HCT116 (cell line): ENCODE measurements at regions not wholly inside any gene's neighbourhood (a gene's known extent, or its start where the extent isn't known, plus 50 kb on each side); places are given as distances from the start of the nearest gene placed in this dataset.

Source experiments
- ATAC-seq: fragments of 200-7000 bp; cut with Tn5 transposase; 2 replicates; pipeline ENCODE4 v1.9.1; 2020; ENCODE audit warnings: mild to moderate bottlenecking, moderate library complexity
- BruUV-seq: library from RNA; stranded (reverse); fragments of 400-500 nt; replicated peaks from 2 replicates; lab custom pipeline; 2021; lab: Mats Ljungman, UMichigan
- CTCF ChIA-PET: fragments of 300-600 bp; sonication (Branson Sonifier 250); formaldehyde crosslinking; loops from one replicate; lab custom pipeline; 2021; ENCODE audit warnings: antibody characterized with exemption; lab: Charles Lee
- POLR2A ChIA-PET: fragments of 300-600, 350-600 bp; sonication (Branson Sonifier 250); formaldehyde crosslinking; loops from one replicate; lab custom pipeline; 2021; ENCODE audit warnings: antibody characterized with exemption; lab: Charles Lee
- RAD21 ChIA-PET, 2 experiments: fragments of 300-600 bp; sonication (Branson Sonifier 250); formaldehyde crosslinking; loops; one replicate each; lab custom pipeline; 2023; ENCODE audit warnings: low total read pairs in 2 of 2; ENCODE audit not compliant: uncharacterized antibody in 2 of 2, unreplicated experiment in 2 of 2, low non-redundant PET in 1 of 2; lab: Charles Lee
- DNase-seq: peaks from one replicate; pipeline ENCODE4 v3.0.0-alpha.2; 2010; ENCODE audit warnings: low read depth, low spot score
- H2AFZ ChIP-seq: fragments of 200-600 bp; shearing (Covaris generic), sonication (generic); 2 replicates; pipeline ENCODE4 v1.6.1; 2017; ENCODE audit warnings: low read depth, mixed run types, mixed read lengths, antibody characterized with exemption, low read length; ENCODE audit not compliant: poor library complexity, severe bottlenecking
- H3K27ac ChIP-seq: 2 replicates; pipeline ENCODE4 v1.5.1; 2012; ENCODE audit warnings: low read depth, low read length
- H3K27me3 ChIP-seq: fragments of 200-600 bp; sonication (generic); 2 replicates; pipeline ENCODE4 v1.6.1; 2016; ENCODE audit warnings: mixed run types, low read length, mixed read lengths; ENCODE audit not compliant: insufficient read depth
- H3K36me3 ChIP-seq, 2 experiments: fragments of 200-500 bp in 1 of 2; fragments of 200-600 bp in 1 of 2; sonication (Bioruptor generic) in 1 of 2; sonication (generic) in 1 of 2; 2 replicates each; pipeline versions ENCODE4 v1.5.1 to v1.6.1; 2014 to 2016; ENCODE audit warnings: low read length in 2 of 2, inconsistent platforms in 1 of 2, mixed read lengths in 1 of 2, mixed run types in 1 of 2; ENCODE audit not compliant: insufficient read depth in 2 of 2, control insufficient read depth in 1 of 2
- H3K4me1 ChIP-seq, 2 experiments: fragments of 200-600 bp in 1 of 2; sonication (generic) in 1 of 2; 2 replicates each; pipeline versions ENCODE4 v1.5.1 to v1.6.1; 2012 to 2017; ENCODE audit warnings: low read length in 2 of 2, inconsistent platforms in 1 of 2, mild to moderate bottlenecking in 1 of 2, mixed read lengths in 1 of 2, mixed run types in 1 of 2, moderate library complexity in 1 of 2; ENCODE audit not compliant: insufficient read depth in 2 of 2, control insufficient read depth in 1 of 2
- H3K4me2 ChIP-seq: fragments of 200-600 bp; sonication (generic); 2 replicates; pipeline ENCODE4 v1.6.1; 2017; ENCODE audit warnings: mixed run types, low read length, mixed read lengths
- H3K4me3 ChIP-seq, 2 experiments: fragments of 200-600 bp in 1 of 2; sonication (generic) in 1 of 2; replicated peaks in 1 of 2; 2 replicates each; pipeline ENCODE4 v1.5.1; 2011 to 2016; ENCODE audit warnings: low read length in 2 of 2, control low read depth in 1 of 2, low read depth in 1 of 2, mild to moderate bottlenecking in 1 of 2, mixed read lengths in 1 of 2, mixed run types in 1 of 2
- H3K79me2 ChIP-seq: fragments of 200-600 bp; sonication (generic); 2 replicates; pipeline ENCODE4 v1.6.1; 2017; ENCODE audit warnings: mild to moderate bottlenecking, mixed run types, low read length, moderate library complexity, mixed read lengths; ENCODE audit not compliant: insufficient read depth
- H3K9ac ChIP-seq: fragments of 200-600 bp; sonication (generic); 2 replicates; pipeline ENCODE4 v1.6.1; 2016; ENCODE audit warnings: low read length, mixed read lengths
- H3K9me2 ChIP-seq: fragments of 200-600 bp; sonication (generic), shearing (Covaris generic); 2 replicates; pipeline ENCODE4 v1.6.1; 2017; ENCODE audit warnings: mixed run types, mild to moderate bottlenecking, moderate library complexity; ENCODE audit not compliant: insufficient read depth
- H3K9me3 ChIP-seq, 2 experiments: fragments of 200-500 bp in 1 of 2; fragments of 200-600 bp in 1 of 2; sonication (Bioruptor generic) in 1 of 2; sonication (generic) in 1 of 2; 2 replicates each; pipeline ENCODE4 v1.6.1; 2014 to 2017; ENCODE audit warnings: low read length in 2 of 2, mixed read lengths in 2 of 2, inconsistent platforms in 1 of 2, low read depth in 1 of 2, mild to moderate bottlenecking in 1 of 2, mixed run types in 1 of 2, moderate library complexity in 1 of 2; ENCODE audit not compliant: control insufficient read depth in 1 of 2, insufficient read depth in 1 of 2
- H4K20me1 ChIP-seq: fragments of 200-600 bp; sonication (generic), shearing (Covaris generic); 2 replicates; pipeline ENCODE4 v1.6.1; 2017; ENCODE audit warnings: mixed run types, mild to moderate bottlenecking, moderate library complexity; ENCODE audit not compliant: insufficient read depth
- CEBPB ChIP-seq: IDR thresholded peaks from 2 replicates; pipeline ENCODE4 v1.6.1; 2012; ENCODE audit warnings: low read depth
- CTCF ChIP-seq, 3 experiments: fragments of 200-600 bp in 1 of 3; sonication (generic) in 1 of 3; IDR thresholded peaks in 2 of 3; conservative IDR thresholded peaks in 1 of 3; 2 replicates each; pipeline ENCODE4 v1.5.1; 2012 to 2017; ENCODE audit warnings: low read depth in 2 of 3, low read length in 2 of 3, antibody characterized with exemption in 1 of 3, borderline replicate concordance in 1 of 3, control low read depth in 1 of 3, mild to moderate bottlenecking in 1 of 3, mixed read lengths in 1 of 3, mixed run types in 1 of 3, moderate library complexity in 1 of 3; ENCODE audit not compliant: insufficient read depth in 1 of 3
- EGR1 ChIP-seq: IDR thresholded peaks from 2 replicates; pipeline ENCODE4 v1.6.1; 2012; ENCODE audit warnings: low read depth
- EZH2 ChIP-seq: fragments of 200-600 bp; sonication (generic); IDR thresholded peaks from 2 replicates; pipeline ENCODE4 v1.6.1; 2017; ENCODE audit warnings: antibody characterized with exemption, mixed run types
- EZH2phosphoT487 ChIP-seq: fragments of 200-600 bp; IDR thresholded peaks from 2 replicates; pipeline ENCODE4 v1.6.1; 2018; ENCODE audit warnings: antibody characterized with exemption, borderline replicate concordance
- FOSL1 ChIP-seq: IDR thresholded peaks from 2 replicates; pipeline ENCODE4 v1.6.1; 2012; ENCODE audit warnings: low read depth
- JUND ChIP-seq: IDR thresholded peaks from 2 replicates; pipeline ENCODE4 v1.6.1; 2012
- POLR2AphosphoS5 ChIP-seq: IDR thresholded peaks from 2 replicates; pipeline ENCODE4 v1.6.1; 2011; ENCODE audit warnings: mild to moderate bottlenecking, low read depth, low read length, moderate library complexity
- SIN3A ChIP-seq: IDR thresholded peaks from 2 replicates; pipeline ENCODE4 v1.6.1; 2012; ENCODE audit warnings: low read depth
- SRF ChIP-seq: IDR thresholded peaks from 2 replicates; pipeline ENCODE4 v1.6.1; 2012; ENCODE audit warnings: low read depth
- ZBTB33 ChIP-seq: IDR thresholded peaks from 2 replicates; pipeline ENCODE4 v1.6.1; 2011; ENCODE audit warnings: mild to moderate bottlenecking, low read length, moderate library complexity; ENCODE audit not compliant: insufficient replicate concordance; ENCODE audit errors: extremely low read depth
- ZFX ChIP-seq: fragments of 450-650 bp; IDR thresholded peaks from 2 replicates; pipeline ENCODE4 v1.6.1; 2017
- intact Hi-C: fragments of 100-400 bp; cut with micrococcal nuclease; formaldehyde crosslinking; loops from 2 replicates; pipeline ENCODE4 v1.10.0; 2022
- TF ChIP-seq, protein P1 (sequence below): IDR thresholded peaks from 2 replicates; pipeline ENCODE4 v1.6.1; 2012

GRCh38 chr1:22252251-22252650 lies 109.4 kb upstream of the WNT4 start (continued):
- no peak for TF ChIP-seq SIN3A
- TF ChIP-seq CEBPB = no peak
- TF ChIP-seq POLR2AphosphoS5 = no peak
- TF ChIP-seq CTCF (IDR thresholded peaks at IDR 0.05 in 2 of 3, conservative IDR thresholded peaks at IDR 0.05 in 1 of 3; ENCODE audit: borderline replicate concordance in 1 of 3, insufficient read depth in 1 of 3, low read depth in 2 of 3, low read length in 2 of 3) = no peak
- no peak for TF ChIP-seq JUND
- TF ChIP-seq EGR1 = no peak
- TF ChIP-seq SRF = no peak

- H3K4me1 ChIP-seq = peaks cover 3 to 8% of the 10 kb centered on the region in 2 experiments; a peak in 3 of 4 replicates
- H3K4me3 ChIP-seq = no peak overlapping the region
- H4K20me1 ChIP-seq = no peaks in the 10 kb centered on the region
- TF ChIP-seq CTCF (IDR thresholded peaks at IDR 0.05 in 2 of 3, conservative IDR thresholded peaks at IDR 0.05 in 1 of 3; ENCODE audit: borderline replicate concordance in 1 of 3, insufficient read depth in 1 of 3, low read depth in 2 of 3, low read length in 2 of 3) (no peak), EZH2phosphoT487 (no peak), EGR1 (no peak), CEBPB (no peak), SIN3A (no peak), EZH2 (no peak), ZBTB33 (no peak), FOSL1 (no peak), ZFX (no peak)
- TF ChIP-seq, protein P1, sequence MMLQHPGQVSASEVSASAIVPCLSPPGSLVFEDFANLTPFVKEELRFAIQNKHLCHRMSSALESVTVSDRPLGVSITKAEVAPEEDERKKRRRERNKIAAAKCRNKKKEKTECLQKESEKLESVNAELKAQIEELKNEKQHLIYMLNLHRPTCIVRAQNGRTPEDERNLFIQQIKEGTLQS = no peak
- RAD21 ChIA-PET = no interaction called here
- H3K79me2 ChIP-seq = no peaks in the 10 kb centered on the region
- ATAC-seq = no peak
- no TSS peak for BruUV-seq
- CTCF ChIA-PET = no interaction called here
- no peak overlapping the region for H2AFZ ChIP-seq
- no peaks in the 10 kb centered on the region for H3K36me3 ChIP-seq
- no peaks in the 10 kb centered on the region for H3K9me2 ChIP-seq
- no peak overlapping the region for H3K27ac ChIP-seq
- no peaks in the 10 kb centered on the region for H3K27me3 ChIP-seq
- POLR2A ChIA-PET = no interaction called here
- DNase-seq = no peak
- intact Hi-C loops = no loop called here
- no peak overlapping the region for H3K9ac ChIP-seq
- no peak overlapping the region for H3K4me2 ChIP-seq
- H3K9me3 ChIP-seq = no peaks in the 10 kb centered on the region
Observed at GRCh38 chr1:22253012-22253790, 110.3 kb upstream of the WNT4 start.
